ENCODE measurements at regions not wholly inside any gene's neighbourhood (a gene's known extent, or its start where the extent isn't known, plus 50 kb on each side); places are given as distances from the start of the nearest gene placed in this dataset.
"Not testable (repeated sequence)": the region's sequence is repeated elsewhere in the genome, so short reads cannot be mapped to it uniquely, and the experiment has no call there.

DNA sequence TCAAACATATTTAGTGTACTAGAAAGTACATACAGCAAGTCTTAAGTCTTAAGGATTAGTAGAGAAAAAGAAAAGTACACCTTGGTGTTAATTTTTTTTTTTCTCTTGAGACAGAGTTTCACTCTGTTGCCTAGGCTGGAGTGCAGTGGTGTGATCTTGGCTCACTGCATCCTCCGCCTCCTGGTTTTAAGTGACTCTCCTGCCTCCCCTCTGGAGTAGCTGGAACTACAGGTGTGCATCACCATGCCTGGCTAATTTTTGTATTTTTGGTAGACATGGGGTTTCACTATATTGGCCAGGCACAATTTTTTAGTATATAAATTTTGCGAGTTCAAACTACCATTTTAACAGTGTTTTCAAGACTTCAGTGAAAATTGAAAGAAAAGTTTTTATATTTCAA, 1941.1 kb upstream of the CDH6 start:
- no peak for DNase-seq (ENCODE audit: low read depth)

GRCh38 chr5:29247346-29248028, 1946.0 kb upstream of the CDH6 start:
- no peak for DNase-seq (ENCODE audit: low read depth)

GRCh38 chr5:29240379-29240778, 1953.1 kb upstream of the CDH6 start:
- DNase-seq (ENCODE audit: low read depth), result no peak

DNA sequence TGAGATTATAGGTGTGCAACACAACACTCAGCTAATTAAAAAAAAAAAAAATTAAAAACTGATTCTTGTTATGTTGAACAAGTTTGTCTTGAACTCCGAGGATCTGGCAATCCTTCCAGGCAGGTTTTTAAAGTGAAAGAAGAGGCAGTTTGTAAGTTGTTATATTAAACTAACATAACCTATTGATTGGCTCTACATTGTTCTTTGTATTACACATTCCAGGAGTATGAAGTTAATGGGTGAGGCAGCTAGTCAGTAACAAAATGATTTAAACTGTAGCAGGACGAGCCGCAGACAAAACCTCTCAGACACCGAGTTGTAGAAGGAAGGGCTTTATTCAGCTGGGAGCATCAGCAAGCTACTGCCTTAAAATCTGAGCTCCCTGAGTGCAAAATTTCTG, 1953.9 kb upstream of the CDH6 start:
- no peak for DNase-seq (ENCODE audit: low read depth)

GRCh38 chr5:29238115-29238514, 1955.4 kb upstream of the CDH6 start:
- DNase-seq (ENCODE audit: low read depth), result no peak

DNA sequence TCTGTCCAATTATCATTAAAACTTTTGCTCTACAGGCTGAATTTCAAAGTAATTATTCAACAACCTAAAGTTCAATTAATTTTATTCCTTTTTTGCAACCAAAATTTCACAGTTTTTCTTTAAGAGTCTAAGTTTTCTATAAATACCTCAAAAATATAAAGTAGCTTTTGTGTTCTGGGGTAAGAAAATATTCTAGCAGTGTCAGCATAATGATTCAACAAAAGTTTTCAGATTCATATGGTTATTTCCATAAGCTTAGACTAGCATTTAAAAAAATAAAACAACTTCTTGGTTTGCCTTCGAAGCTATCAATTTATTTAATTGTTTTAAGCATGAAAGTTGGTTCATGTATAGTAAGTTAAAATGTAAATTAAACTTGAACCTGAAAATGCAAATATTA, 1962.3 kb upstream of the CDH6 start:
- DNase-seq (ENCODE audit: low read depth), result no peak

DNA sequence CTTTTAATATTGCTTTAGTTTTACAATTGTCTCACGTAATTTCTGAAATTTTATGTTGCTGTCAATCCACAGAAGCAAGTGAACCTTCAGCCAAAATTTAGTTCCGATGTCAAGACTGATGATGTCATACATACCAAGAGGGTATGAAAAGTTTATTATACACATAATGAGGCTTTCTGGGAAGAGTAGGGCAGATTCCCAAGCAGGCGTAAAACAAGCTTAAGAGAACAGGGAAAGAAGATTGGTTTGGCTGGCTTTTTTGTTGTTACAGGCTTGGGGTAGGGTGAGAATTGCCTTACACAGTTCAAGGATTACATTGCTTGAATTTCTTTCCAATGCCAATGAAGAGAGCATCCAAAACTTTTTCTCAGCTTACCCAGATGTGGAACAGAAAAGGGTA, 1962.9 kb upstream of the CDH6 start:
- no peak for DNase-seq (ENCODE audit: low read depth)

GRCh38 chr5:29229461-29229860, 1964.0 kb upstream of the CDH6 start:
- DNase-seq (ENCODE audit: low read depth), result no peak

DNA sequence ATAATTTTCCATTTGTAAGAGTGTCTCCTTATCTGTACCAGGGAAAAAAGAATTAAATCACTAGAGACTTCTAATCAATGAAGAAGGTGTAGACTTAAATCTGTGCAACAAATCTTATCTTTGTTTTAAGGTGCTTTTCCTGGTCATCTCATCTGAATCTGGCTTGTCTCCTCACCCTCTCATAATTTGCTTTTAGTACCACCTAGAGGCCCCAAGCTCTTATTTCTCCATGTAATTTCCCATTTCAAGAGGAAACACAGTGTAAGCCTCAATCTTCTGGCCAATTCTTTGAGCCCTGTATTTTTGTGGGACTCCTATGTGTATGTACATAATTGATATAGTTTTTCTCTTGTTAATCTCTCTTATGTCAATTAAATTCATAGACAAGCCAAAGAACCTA, 1975.3 kb upstream of the CDH6 start:
- DNase-seq (ENCODE audit: low read depth), result no peak

GRCh38 chr5:29214839-29215238, 1978.6 kb upstream of the CDH6 start:
- no peak for DNase-seq (ENCODE audit: low read depth)

DNA sequence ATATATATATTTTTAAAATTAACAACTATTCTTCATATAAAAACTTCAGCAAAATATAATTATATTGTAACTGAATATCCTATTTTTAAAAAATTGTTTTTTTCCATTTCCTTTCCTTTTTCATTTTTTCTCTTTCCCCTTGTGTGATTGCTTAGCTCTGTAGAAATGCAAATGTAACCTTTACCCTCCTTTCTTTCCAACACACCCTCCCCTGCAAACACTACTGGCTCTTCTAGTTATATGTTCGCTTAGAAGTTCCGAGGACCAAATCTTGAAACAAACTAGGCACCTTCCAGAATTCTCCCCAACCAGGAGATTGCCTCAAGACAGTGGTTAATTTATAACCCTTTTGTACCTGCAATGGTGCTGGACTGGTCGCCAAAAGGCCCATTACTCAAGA, 1980.0 kb upstream of the CDH6 start:
- no peak for DNase-seq (ENCODE audit: low read depth)

DNA sequence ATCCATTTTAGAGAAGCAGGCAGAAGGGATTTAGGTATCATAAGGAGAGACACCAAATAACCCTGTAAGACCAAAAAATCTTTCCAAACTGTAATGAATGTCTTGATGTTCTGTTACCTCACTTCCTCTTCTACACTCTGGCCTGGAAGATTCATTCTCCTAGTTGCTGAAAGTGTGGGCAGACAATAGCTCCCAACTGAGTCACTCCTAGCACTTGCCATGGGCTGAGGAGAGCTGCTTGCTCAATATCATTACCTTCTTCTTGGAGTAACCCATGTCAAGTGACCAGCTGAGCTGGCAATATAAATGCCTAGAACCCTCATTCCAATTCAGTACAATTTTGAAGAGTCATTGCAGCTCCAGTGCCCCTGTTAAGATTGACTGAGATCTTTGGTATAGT, 1985.5 kb upstream of the CDH6 start:
- DNase-seq (ENCODE audit: low read depth), result no peak

GRCh38 chr5:29203049-29203448, 1990.4 kb upstream of the CDH6 start:
- no peak for DNase-seq (ENCODE audit: low read depth)

GRCh38 chr5:29197631-29198454, 1995.6 kb upstream of the CDH6 start:
- no peak for DNase-seq (ENCODE audit: low read depth)

- no peak for DNase-seq (ENCODE audit: low read depth)
Measured at GRCh38 chr5:29193972-29194371, 1999.5 kb upstream of the CDH6 start.

- not testable (repeated sequence) for DNase-seq (ENCODE audit: low read depth)
Measured at GRCh38 chr5:29191269-29192048, 2002.0 kb upstream of the CDH6 start.

GRCh38 chr5:29190398-29190797, 2003.1 kb upstream of the CDH6 start:
- not testable (repeated sequence) for DNase-seq (ENCODE audit: low read depth)

GRCh38 chr5:29186380-29186779, 2007.1 kb upstream of the CDH6 start:
- not testable (repeated sequence) for DNase-seq (ENCODE audit: low read depth)

GRCh38 chr5:29185558-29185957, 2007.9 kb upstream of the CDH6 start:
- DNase-seq (ENCODE audit: low read depth), result no peak

- no peak for DNase-seq (ENCODE audit: low read depth)
Measured at GRCh38 chr5:29175774-29176173, 2017.7 kb upstream of the CDH6 start.

- no peak for DNase-seq (ENCODE audit: low read depth)
Measured at GRCh38 chr5:29170599-29170998, 2022.9 kb upstream of the CDH6 start.

DNA sequence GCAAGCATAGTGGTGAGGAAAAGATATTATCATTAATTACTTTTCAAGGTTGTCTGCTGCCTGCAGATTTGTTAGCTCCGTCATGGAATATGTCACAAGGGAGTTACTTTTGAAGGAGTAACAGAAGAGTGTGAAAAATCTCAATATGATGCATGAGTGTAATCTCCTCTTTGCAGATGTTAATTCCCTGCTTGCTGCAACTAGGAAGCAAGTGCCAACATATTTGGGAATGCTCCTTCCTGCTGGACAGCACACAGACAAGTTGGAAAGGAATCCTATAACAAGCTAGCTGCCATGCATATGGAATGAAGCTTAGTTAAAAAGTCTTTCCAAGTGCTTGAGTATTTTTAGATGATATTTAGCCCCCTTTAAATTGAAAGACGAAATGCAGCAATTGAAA, 2023.6 kb upstream of the CDH6 start:
- no peak for DNase-seq (ENCODE audit: low read depth)

DNA sequence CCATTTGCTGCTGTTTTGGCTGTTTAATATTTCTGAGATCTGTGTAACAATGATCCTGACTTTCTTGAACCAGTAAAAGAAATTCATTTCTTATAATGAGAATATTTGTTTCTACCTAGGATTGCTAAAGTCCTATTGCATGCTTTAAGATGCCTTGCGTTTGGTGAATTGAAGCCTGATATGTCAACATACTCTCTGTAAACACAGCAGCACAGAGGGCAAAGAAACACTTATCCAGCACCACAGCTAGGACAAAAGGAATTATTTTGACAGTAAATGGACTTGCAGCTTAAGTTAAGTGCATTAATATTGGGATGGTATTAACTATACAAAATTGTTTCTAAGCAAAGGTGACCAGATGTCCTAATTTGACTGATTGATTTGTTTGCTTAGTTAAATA, 2031.2 kb upstream of the CDH6 start:
- no peak for DNase-seq (ENCODE audit: low read depth)

Measured in EH (cell line).